ENCODE measurements at regions not wholly inside any gene's neighbourhood (a gene's known extent, or its start where the extent isn't known, plus 50 kb on each side); places are given as distances from the start of the nearest gene placed in this dataset.

GRCh38 chr4:119735165-119735651, 106.6 kb upstream of the PDE5A start:
- DNase-seq (ENCODE audit: low read depth): peak; percentile 87
- TF ChIP-seq CTCF (conservative IDR thresholded peaks at IDR 0.05; ENCODE audit: low read length): no peak
- no peak overlapping the region for H3K4me3 ChIP-seq (ENCODE audit: low read length)

- DNase-seq (ENCODE audit: low read depth): peak; percentile 29
- no peak for TF ChIP-seq CTCF (conservative IDR thresholded peaks at IDR 0.05; ENCODE audit: low read length)
- no peak overlapping the region for H3K4me3 ChIP-seq (ENCODE audit: low read length)
Observed at GRCh38 chr4:119733431-119733830, 104.8 kb upstream of the PDE5A start.

GRCh38 chr4:119731778-119732177, 103.2 kb upstream of the PDE5A start:
- no peak for TF ChIP-seq CTCF (conservative IDR thresholded peaks at IDR 0.05; ENCODE audit: low read length)

GRCh38 chr4:119731146-119731742, 102.6 kb upstream of the PDE5A start:
- no peak overlapping the region for H3K4me3 ChIP-seq (ENCODE audit: low read length)
- TF ChIP-seq CTCF (conservative IDR thresholded peaks at IDR 0.05; ENCODE audit: low read length): no peak
- DNase-seq (ENCODE audit: low read depth): peak; percentile 62

More at GRCh38 chr4:119731778-119732177, 103.2 kb upstream of the PDE5A start:
- H3K4me3 ChIP-seq (ENCODE audit: low read length): no peak overlapping the region
- DNase-seq (ENCODE audit: low read depth): no peak

- no peak for DNase-seq (ENCODE audit: low read depth)
- H3K4me3 ChIP-seq (ENCODE audit: low read length): no peak overlapping the region
- no peak for TF ChIP-seq CTCF (conservative IDR thresholded peaks at IDR 0.05; ENCODE audit: low read length)
Observed at GRCh38 chr4:119730671-119730950, 102.0 kb upstream of the PDE5A start.

- no peak overlapping the region for H3K4me3 ChIP-seq (ENCODE audit: low read length)
- DNase-seq (ENCODE audit: low read depth): peak; percentile 80
- TF ChIP-seq CTCF (conservative IDR thresholded peaks at IDR 0.05; ENCODE audit: low read length): no peak
Observed at GRCh38 chr4:119729835-119730670, 101.4 kb upstream of the PDE5A start.
